Liver (tissue), 8 donors: ENCODE measurements at regions not wholly inside any gene's neighbourhood (a gene's known extent, or its start where the extent isn't known, plus 50 kb on each side); places are given as distances from the start of the nearest gene placed in this dataset.

Experiments used
- DNase-seq: peaks from one replicate; pipeline ENCODE4 v3.0.0-alpha.2; 2017; ENCODE audit warnings: low spot score
- H3K27ac ChIP-seq, 2 donors: one replicate each; pipeline ENCODE4 v1.7.0; 2013; ENCODE audit warnings: inconsistent platforms in 2 of 2, low read length in 2 of 2, control low read depth in 1 of 2, low read depth in 1 of 2, mild to moderate bottlenecking in 1 of 2
- H3K27me3 ChIP-seq, 4 donors: one replicate each; pipeline versions ENCODE4 v1.6.1 to v1.7.0; 2013; ENCODE audit warnings: low read length in 3 of 4, inconsistent platforms in 1 of 4, mild to moderate bottlenecking in 1 of 4, moderate library complexity in 1 of 4; ENCODE audit not compliant: control insufficient read depth in 4 of 4, insufficient read depth in 4 of 4
- H3K36me3 ChIP-seq, 4 donors: one replicate each; pipeline versions ENCODE4 v1.6.1 to v1.7.0; 2013; ENCODE audit warnings: low read length in 3 of 4, mild to moderate bottlenecking in 3 of 4, low read depth in 1 of 4, moderate library complexity in 1 of 4; ENCODE audit not compliant: control insufficient read depth in 4 of 4, insufficient read depth in 3 of 4
- H3K4me1 ChIP-seq, 4 donors: one replicate each; pipeline versions ENCODE4 v1.6.1 to v1.7.0; 2013; ENCODE audit warnings: low read length in 3 of 4, mild to moderate bottlenecking in 3 of 4, moderate library complexity in 1 of 4; ENCODE audit not compliant: control insufficient read depth in 4 of 4, insufficient read depth in 4 of 4
- H3K4me3 ChIP-seq, 3 donors: one replicate each; pipeline versions ENCODE4 v1.6.1 to v1.7.0; 2013; ENCODE audit warnings: low read length in 3 of 3, control low read depth in 1 of 3, low read depth in 1 of 3, mild to moderate bottlenecking in 1 of 3
- H3K9ac ChIP-seq, 2 donors: one replicate each; pipeline ENCODE4 v1.7.0; 2013; ENCODE audit warnings: low read length in 2 of 2, mild to moderate bottlenecking in 2 of 2, moderate library complexity in 2 of 2, control low read depth in 1 of 2, low read depth in 1 of 2
- H3K9me3 ChIP-seq, 4 donors: one replicate each; pipeline versions ENCODE4 v1.6.1 to v1.7.0; 2013; ENCODE audit warnings: low read length in 3 of 4; ENCODE audit not compliant: control insufficient read depth in 4 of 4
- ATF3 ChIP-seq: IDR thresholded peaks from 2 replicates; pipeline ENCODE4 v1.6.1; 2016; ENCODE audit warnings: antibody characterized with exemption
- CTCF ChIP-seq: fragments of 150-350 bp; IDR thresholded peaks from 2 replicates; pipeline ENCODE4 v1.5.1; 2017; ENCODE audit warnings: improper control_type of control experiment, low read depth, low read length; ENCODE audit not compliant: missing input control
- EGR1 ChIP-seq, 2 donors: IDR thresholded peaks; 2 replicates each; pipeline ENCODE4 v1.6.1; 2016 to 2018; ENCODE audit warnings: antibody characterized with exemption in 2 of 2, low read depth in 2 of 2
- FOXA1 ChIP-seq: IDR thresholded peaks from 2 replicates; pipeline ENCODE4 v1.6.1; 2016; ENCODE audit warnings: antibody characterized with exemption
- FOXA2 ChIP-seq: IDR thresholded peaks from 2 replicates; pipeline ENCODE4 v1.6.1; 2016; ENCODE audit warnings: antibody characterized with exemption
- GABPA ChIP-seq, 2 donors: IDR thresholded peaks in 1 of 2; conservative IDR thresholded peaks in 1 of 2; 2 replicates each; pipeline ENCODE4 v1.6.1; 2016; ENCODE audit warnings: antibody characterized with exemption in 2 of 2, mild to moderate bottlenecking in 1 of 2, moderate library complexity in 1 of 2
- HNF4A ChIP-seq, 2 donors: conservative IDR thresholded peaks; 2 replicates each; pipeline ENCODE4 v1.6.1; 2016; ENCODE audit warnings: antibody characterized with exemption in 2 of 2, mild to moderate bottlenecking in 2 of 2
- HNF4G ChIP-seq: IDR thresholded peaks from 2 replicates; pipeline ENCODE4 v1.6.1; 2016; ENCODE audit warnings: antibody characterized with exemption
- JUND ChIP-seq, 2 donors: IDR thresholded peaks; 2 replicates each; pipeline ENCODE4 v1.6.1; 2016; ENCODE audit warnings: antibody characterized with exemption in 2 of 2
- MAX ChIP-seq: IDR thresholded peaks from 2 replicates; pipeline ENCODE4 v1.6.1; 2016; ENCODE audit warnings: antibody characterized with exemption
- NR2F2 ChIP-seq: IDR thresholded peaks from 2 replicates; pipeline ENCODE4 v1.6.1; 2016; ENCODE audit warnings: antibody characterized with exemption
- RAD21 ChIP-seq, 2 donors: IDR thresholded peaks; 2 replicates each; pipeline ENCODE4 v1.6.1; 2016; ENCODE audit warnings: antibody characterized with exemption in 2 of 2, mild to moderate bottlenecking in 2 of 2
- REST ChIP-seq: IDR thresholded peaks from 2 replicates; pipeline ENCODE4 v1.6.1; 2016; ENCODE audit warnings: antibody characterized with exemption, mild to moderate bottlenecking
- RXRA ChIP-seq, 2 donors: IDR thresholded peaks; 2 replicates each; pipeline ENCODE4 v1.6.1; 2017 to 2018; ENCODE audit warnings: antibody characterized with exemption in 2 of 2, mild to moderate bottlenecking in 1 of 2
- SP1 ChIP-seq: IDR thresholded peaks from 2 replicates; pipeline ENCODE4 v1.6.1; 2018; ENCODE audit warnings: antibody characterized with exemption, mild to moderate bottlenecking
- TAF1 ChIP-seq: conservative IDR thresholded peaks from 2 replicates; pipeline ENCODE4 v1.6.1; 2016; ENCODE audit warnings: antibody characterized with exemption, mild to moderate bottlenecking
- YY1 ChIP-seq: IDR thresholded peaks from 2 replicates; pipeline ENCODE4 v1.6.1; 2016; ENCODE audit warnings: antibody characterized with exemption, mild to moderate bottlenecking
- ZBTB33 ChIP-seq: IDR thresholded peaks from 2 replicates; pipeline ENCODE4 v1.6.1; 2016; ENCODE audit warnings: antibody characterized with exemption
- WGBS: extraction: QIAGEN DNeasy Blood & Tissue Kit; methylation state at CpG from one replicate; pipeline ENCODE4 v1.1.7; 2013; 5-methylcytosine and 5-hydroxymethylcytosine counted together
- donor health status: healthy.
- donor health status: healthy.
- donor health status: healthy.
- donor health status: healthy.
- donor health status: healthy.

GRCh38 chr16:85999778-86000177 lies 100.8 kb downstream of the IRF8 start:
- WGBS: 98% methylated on average over 4 of the region's 4 CpGs
- DNase-seq: no peak
- Histone ChIP-seq H3K9ac (no peak overlapping the region), H3K9me3 (no peaks in the 10 kb centered on the region), H3K27ac (no peak overlapping the region), H3K4me3 (no peak overlapping the region), H3K27me3 (no peaks in the 10 kb centered on the region), H3K36me3 (no peaks in the 10 kb centered on the region), H3K4me1 (no peaks in the 10 kb centered on the region)
- no peak for TF ChIP-seq SP1
- no peak for TF ChIP-seq CTCF
- no peak for TF ChIP-seq YY1
- no peak for TF ChIP-seq EGR1 (IDR thresholded peaks at IDR 0.05; ENCODE audit: low read depth in 2 of 2)
- TF ChIP-seq RXRA (IDR thresholded peaks at IDR 0.05): no peak
- TF ChIP-seq TAF1: no peak
- no peak for TF ChIP-seq NR2F2
- TF ChIP-seq REST: no peak
- no peak for TF ChIP-seq FOXA2
- TF ChIP-seq FOXA1: no peak
- no peak for TF ChIP-seq GABPA (IDR thresholded peaks at IDR 0.05 in 1 of 2, conservative IDR thresholded peaks at IDR 0.05 in 1 of 2)
- no peak for TF ChIP-seq ZBTB33
- no peak for TF ChIP-seq HNF4A (conservative IDR thresholded peaks at IDR 0.05)
- no peak for TF ChIP-seq HNF4G
- no peak for TF ChIP-seq JUND (IDR thresholded peaks at IDR 0.05)
- TF ChIP-seq RAD21 (IDR thresholded peaks at IDR 0.05): no peak
- TF ChIP-seq ATF3: no peak
- no peak for TF ChIP-seq MAX
